ENCODE measurements at regions not wholly inside any gene's neighbourhood (a gene's known extent, or its start where the extent isn't known, plus 50 kb on each side); places are given as distances from the start of the nearest gene placed in this dataset.

DNA sequence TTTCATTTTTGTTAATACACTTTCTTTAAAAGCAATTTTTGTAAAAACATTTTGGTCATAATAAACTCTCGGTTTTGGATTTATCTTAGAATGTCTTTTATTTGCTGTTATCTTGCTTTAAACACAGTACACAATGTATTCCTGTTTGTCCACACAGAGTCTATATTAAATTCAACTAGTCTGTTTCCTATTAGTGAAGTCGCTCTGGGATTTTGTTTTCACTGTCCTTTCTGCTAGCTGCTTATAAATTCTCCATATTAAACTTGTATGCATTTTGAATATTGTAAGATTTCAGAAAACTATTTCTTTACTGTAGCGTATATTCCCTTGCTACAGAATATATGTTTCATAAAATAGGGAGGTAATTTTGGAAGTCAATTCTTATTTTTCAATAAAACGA lies 630.2 kb downstream of the HDGFL1 start:
- Histone ChIP-seq H3K9me3 (ENCODE audit: control insufficient read depth in 4 of 4, low read length in 3 of 4) (no peaks in the 10 kb centered on the region), H3K9ac (ENCODE audit: low read depth in 1 of 2, low read length in 2 of 2) (no peak overlapping the region), H3K4me1 (ENCODE audit: control insufficient read depth in 4 of 4, insufficient read depth in 4 of 4, low read length in 3 of 4) (no peaks in the 10 kb centered on the region), H3K36me3 (ENCODE audit: control insufficient read depth in 4 of 4, insufficient read depth in 3 of 4, low read depth in 1 of 4, low read length in 3 of 4) (no peaks in the 10 kb centered on the region), H3K27me3 (ENCODE audit: control insufficient read depth in 4 of 4, insufficient read depth in 4 of 4, low read length in 3 of 4) (no peaks in the 10 kb centered on the region), H3K4me3 (ENCODE audit: low read depth in 1 of 3, low read length in 3 of 3) (no peak overlapping the region), H3K27ac (ENCODE audit: low read depth in 1 of 2, low read length in 2 of 2) (no peak overlapping the region)
- WGBS: 82% methylated on average over 4 of the region's 4 CpGs
- no peak for TF ChIP-seq YY1 (IDR thresholded peaks at IDR 0.05)
- TF ChIP-seq, protein P1, sequence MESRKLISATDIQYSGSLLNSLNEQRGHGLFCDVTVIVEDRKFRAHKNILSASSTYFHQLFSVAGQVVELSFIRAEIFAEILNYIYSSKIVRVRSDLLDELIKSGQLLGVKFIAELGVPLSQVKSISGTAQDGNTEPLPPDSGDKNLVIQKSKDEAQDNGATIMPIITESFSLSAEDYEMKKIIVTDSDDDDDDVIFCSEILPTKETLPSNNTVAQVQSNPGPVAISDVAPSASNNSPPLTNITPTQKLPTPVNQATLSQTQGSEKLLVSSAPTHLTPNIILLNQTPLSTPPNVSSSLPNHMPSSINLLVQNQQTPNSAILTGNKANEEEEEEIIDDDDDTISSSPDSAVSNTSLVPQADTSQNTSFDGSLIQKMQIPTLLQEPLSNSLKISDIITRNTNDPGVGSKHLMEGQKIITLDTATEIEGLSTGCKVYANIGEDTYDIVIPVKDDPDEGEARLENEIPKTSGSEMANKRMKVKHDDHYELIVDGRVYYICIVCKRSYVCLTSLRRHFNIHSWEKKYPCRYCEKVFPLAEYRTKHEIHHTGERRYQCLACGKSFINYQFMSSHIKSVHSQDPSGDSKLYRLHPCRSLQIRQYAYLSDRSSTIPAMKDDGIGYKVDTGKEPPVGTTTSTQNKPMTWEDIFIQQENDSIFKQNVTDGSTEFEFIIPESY (IDR thresholded peaks at IDR 0.05): no peak
- no peak for TF ChIP-seq HNF4G (IDR thresholded peaks at IDR 0.05)
- TF ChIP-seq SP1 (IDR thresholded peaks at IDR 0.05): no peak
- no peak for TF ChIP-seq NR2F2 (IDR thresholded peaks at IDR 0.05)
- no peak for TF ChIP-seq FOXA1 (IDR thresholded peaks at IDR 0.05)
- DNase-seq (ENCODE audit: low spot score): no peak

DNA sequence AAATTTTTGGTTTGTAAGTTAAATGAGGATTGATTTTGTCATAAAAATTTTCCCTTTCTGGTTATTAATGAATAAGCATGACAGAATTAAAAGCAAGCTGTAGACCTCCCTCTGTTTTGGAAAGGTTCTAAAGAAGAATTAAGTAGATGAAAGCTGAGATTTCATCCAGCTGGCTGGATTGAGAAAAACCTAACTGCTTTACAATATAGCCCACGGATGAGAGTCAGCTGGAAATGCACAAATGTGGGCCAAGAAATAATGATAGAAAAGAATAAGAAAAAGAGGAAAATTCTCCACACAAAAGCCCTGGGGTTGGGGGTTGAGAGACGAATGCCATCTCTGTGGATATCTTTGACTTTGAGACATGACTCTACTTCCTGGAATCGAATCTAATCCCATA lies 631.6 kb downstream of the HDGFL1 start:
- H3K9me3 ChIP-seq (ENCODE audit: control insufficient read depth in 4 of 4, low read length in 3 of 4): peaks cover 0 to 2% (median 0%) of the 10 kb centered on the region in 4 donors
- H3K36me3 ChIP-seq (ENCODE audit: control insufficient read depth in 4 of 4, insufficient read depth in 3 of 4, low read depth in 1 of 4, low read length in 3 of 4): peaks cover 0 to under 1% (median 0%) of the 10 kb centered on the region in 4 donors
- no peak overlapping the region for H3K4me3 ChIP-seq (ENCODE audit: low read depth in 1 of 3, low read length in 3 of 3)
- H3K27me3 ChIP-seq (ENCODE audit: control insufficient read depth in 4 of 4, insufficient read depth in 4 of 4, low read length in 3 of 4): no peaks in the 10 kb centered on the region
- WGBS: 63% methylated on average over 3 of the region's 3 CpGs
- no peak overlapping the region for H3K27ac ChIP-seq (ENCODE audit: low read depth in 1 of 2, low read length in 2 of 2)
- no peak overlapping the region for H3K9ac ChIP-seq (ENCODE audit: low read depth in 1 of 2, low read length in 2 of 2)
- TF ChIP-seq JUND (IDR thresholded peaks at IDR 0.05) (no peak), HNF4A (conservative IDR thresholded peaks at IDR 0.05) (no peak), RAD21 (IDR thresholded peaks at IDR 0.05) (no peak), EGR1 (IDR thresholded peaks at IDR 0.05; ENCODE audit: low read depth in 2 of 2) (no peak), FOXA2 (IDR thresholded peaks at IDR 0.05) (no peak), HNF4G (IDR thresholded peaks at IDR 0.05) (no peak)
- TF ChIP-seq, protein P2, sequence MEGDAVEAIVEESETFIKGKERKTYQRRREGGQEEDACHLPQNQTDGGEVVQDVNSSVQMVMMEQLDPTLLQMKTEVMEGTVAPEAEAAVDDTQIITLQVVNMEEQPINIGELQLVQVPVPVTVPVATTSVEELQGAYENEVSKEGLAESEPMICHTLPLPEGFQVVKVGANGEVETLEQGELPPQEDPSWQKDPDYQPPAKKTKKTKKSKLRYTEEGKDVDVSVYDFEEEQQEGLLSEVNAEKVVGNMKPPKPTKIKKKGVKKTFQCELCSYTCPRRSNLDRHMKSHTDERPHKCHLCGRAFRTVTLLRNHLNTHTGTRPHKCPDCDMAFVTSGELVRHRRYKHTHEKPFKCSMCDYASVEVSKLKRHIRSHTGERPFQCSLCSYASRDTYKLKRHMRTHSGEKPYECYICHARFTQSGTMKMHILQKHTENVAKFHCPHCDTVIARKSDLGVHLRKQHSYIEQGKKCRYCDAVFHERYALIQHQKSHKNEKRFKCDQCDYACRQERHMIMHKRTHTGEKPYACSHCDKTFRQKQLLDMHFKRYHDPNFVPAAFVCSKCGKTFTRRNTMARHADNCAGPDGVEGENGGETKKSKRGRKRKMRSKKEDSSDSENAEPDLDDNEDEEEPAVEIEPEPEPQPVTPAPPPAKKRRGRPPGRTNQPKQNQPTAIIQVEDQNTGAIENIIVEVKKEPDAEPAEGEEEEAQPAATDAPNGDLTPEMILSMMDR (IDR thresholded peaks at IDR 0.05; ENCODE audit: low read depth, low read length, missing input control): no peak
- TF ChIP-seq, protein P1 (IDR thresholded peaks at IDR 0.05): no peak
- TF ChIP-seq, protein P3, sequence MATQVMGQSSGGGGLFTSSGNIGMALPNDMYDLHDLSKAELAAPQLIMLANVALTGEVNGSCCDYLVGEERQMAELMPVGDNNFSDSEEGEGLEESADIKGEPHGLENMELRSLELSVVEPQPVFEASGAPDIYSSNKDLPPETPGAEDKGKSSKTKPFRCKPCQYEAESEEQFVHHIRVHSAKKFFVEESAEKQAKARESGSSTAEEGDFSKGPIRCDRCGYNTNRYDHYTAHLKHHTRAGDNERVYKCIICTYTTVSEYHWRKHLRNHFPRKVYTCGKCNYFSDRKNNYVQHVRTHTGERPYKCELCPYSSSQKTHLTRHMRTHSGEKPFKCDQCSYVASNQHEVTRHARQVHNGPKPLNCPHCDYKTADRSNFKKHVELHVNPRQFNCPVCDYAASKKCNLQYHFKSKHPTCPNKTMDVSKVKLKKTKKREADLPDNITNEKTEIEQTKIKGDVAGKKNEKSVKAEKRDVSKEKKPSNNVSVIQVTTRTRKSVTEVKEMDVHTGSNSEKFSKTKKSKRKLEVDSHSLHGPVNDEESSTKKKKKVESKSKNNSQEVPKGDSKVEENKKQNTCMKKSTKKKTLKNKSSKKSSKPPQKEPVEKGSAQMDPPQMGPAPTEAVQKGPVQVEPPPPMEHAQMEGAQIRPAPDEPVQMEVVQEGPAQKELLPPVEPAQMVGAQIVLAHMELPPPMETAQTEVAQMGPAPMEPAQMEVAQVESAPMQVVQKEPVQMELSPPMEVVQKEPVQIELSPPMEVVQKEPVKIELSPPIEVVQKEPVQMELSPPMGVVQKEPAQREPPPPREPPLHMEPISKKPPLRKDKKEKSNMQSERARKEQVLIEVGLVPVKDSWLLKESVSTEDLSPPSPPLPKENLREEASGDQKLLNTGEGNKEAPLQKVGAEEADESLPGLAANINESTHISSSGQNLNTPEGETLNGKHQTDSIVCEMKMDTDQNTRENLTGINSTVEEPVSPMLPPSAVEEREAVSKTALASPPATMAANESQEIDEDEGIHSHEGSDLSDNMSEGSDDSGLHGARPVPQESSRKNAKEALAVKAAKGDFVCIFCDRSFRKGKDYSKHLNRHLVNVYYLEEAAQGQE (IDR thresholded peaks at IDR 0.05): no peak
- TF ChIP-seq, protein P4, sequence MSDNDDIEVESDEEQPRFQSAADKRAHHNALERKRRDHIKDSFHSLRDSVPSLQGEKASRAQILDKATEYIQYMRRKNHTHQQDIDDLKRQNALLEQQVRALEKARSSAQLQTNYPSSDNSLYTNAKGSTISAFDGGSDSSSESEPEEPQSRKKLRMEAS (IDR thresholded peaks at IDR 0.05): no peak
- no peak for DNase-seq (ENCODE audit: low spot score)
- H3K4me1 ChIP-seq (ENCODE audit: control insufficient read depth in 4 of 4, insufficient read depth in 4 of 4, low read length in 3 of 4): no peaks in the 10 kb centered on the region
